HG03025 (cell line): ENCODE measurements at regions not wholly inside any gene's neighbourhood (a gene's known extent, or its start where the extent isn't known, plus 50 kb on each side); places are given as distances from the start of the nearest gene placed in this dataset.

Experiments
- ATAC-seq: cut with Tn5 transposase; IDR thresholded peaks from one replicate; pipeline ENCODE4 v1.9.1; 2021; ENCODE audit warnings: mild to moderate bottlenecking, moderate library complexity; ENCODE audit not compliant: unreplicated experiment, low FRiP score

- no peak for ATAC-seq
Measured at GRCh38 chr1:214918745-214919144, 163.8 kb upstream of the KCNK2 start.

DNA sequence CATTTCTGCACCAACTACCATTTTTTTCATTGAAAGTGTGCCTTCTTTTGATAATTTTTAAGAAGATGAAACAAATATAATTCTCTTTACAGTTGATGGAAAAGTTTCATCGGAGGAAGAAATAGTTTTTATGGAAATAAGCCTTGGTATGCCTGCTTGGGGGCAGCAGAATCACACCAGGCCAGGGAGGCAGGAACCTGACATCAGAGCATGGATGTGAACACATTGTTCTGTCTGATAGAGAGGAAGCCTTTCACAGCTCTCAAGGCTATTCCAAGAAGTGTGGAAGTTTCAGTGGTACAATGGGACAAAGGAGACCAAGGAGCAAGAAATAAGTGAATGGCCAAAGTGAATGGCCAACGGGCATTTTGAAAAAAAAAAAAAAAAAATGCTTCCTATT is 162.2 kb upstream of the KCNK2 start:
- no peak for ATAC-seq

- ATAC-seq, result peak; percentile 49
Measured at GRCh38 chr1:214923278-214923915, 159.1 kb upstream of the KCNK2 start.

DNA sequence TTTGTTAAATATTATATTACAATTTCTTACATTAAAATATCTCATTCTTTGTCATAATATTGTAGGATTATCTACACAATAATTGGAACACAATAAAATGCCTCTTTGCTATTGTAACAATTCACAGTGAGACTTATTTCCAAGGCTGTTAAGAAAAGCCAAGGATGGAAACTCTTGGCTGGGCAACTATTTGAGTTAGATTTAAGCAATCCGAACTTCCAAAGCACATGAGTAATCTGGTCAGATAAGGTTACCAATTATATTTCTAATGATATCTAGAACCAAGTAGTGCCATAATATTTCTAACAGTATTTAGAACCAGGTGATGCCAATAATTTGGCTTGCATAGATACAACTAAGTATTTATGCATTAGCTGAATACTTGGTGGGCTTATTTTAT is 154.7 kb upstream of the KCNK2 start:
- no peak for ATAC-seq

GRCh38 chr1:214928574-214928973 is 154.0 kb upstream of the KCNK2 start:
- ATAC-seq, result no peak

DNA sequence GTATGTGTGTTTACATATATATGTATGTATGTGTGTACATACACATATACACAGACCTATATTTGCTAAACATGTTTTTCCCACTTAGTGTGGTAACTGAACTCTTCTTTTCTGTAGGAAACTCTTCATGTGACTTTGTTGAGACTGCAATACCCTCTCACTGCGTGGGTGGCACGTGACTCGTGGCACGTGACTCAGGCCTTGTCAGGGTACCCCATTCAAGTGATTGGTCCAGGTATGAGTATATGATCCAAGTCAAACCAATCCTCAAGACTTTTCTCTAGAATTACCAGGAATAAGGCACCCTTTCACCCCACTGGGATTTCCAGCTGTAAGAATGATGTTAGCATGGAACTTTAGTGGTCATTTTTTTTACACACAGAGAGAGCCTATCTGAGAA is 149.2 kb upstream of the KCNK2 start:
- ATAC-seq, result no peak

DNA sequence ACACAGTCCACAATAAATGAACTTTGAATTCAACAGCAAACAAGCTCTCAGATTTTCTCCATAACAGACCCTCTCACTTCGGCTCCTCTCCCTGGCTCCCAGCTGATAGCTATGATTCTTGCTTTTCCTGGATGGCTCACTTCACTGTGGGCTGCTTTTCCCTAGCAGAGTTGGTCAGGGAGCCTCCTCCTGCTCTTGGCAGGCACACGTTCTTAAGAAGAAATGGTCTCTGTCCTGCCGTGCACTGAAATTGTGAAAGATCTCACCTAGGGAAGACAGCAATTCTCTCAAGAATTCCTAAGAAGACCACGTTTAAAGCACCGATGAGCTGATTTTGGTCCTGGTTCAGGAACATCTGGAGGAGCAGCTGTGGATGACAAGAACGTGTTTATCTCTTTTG is 148.5 kb upstream of the KCNK2 start:
- no peak for ATAC-seq

GRCh38 chr1:214935258-214935657 is 147.3 kb upstream of the KCNK2 start:
- ATAC-seq, result no peak

DNA sequence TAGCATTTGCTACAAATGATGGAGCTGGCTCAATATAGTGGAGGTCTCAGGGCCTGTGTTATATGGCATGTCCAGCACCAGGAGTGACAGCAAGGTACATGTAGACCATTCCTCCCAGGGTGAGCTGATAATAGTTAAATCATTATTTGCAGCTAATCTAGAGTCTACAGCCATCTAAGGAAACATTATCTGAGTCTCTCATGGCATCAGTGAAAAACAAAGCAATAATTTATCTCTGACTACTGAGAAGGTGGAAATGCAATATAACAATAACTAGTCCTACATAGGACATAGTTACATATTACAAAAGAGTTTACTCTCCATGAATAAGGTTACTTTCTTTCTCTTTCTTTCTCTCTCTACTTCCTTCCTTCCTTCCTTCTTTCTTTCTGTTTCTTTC is 143.4 kb upstream of the KCNK2 start:
- no peak for ATAC-seq

DNA sequence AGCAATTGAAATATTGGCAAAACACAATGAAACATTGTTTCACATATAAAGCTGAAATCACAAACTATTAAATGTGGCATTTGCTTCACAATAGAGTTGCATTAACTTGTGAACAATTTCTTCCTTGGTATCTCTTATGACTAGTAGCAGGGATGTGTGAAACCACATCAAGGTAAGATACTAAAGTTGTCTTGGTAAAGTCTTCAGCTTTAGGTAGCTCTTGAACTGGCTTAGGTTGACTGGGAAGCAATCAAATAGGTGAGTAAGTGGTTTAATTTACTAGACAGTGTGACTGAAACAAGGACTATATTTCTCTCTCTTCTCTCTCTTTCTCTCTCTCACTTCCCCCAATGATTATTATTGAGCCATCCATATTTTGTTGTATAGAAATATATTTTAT is 141.5 kb upstream of the KCNK2 start:
- ATAC-seq, result no peak

DNA sequence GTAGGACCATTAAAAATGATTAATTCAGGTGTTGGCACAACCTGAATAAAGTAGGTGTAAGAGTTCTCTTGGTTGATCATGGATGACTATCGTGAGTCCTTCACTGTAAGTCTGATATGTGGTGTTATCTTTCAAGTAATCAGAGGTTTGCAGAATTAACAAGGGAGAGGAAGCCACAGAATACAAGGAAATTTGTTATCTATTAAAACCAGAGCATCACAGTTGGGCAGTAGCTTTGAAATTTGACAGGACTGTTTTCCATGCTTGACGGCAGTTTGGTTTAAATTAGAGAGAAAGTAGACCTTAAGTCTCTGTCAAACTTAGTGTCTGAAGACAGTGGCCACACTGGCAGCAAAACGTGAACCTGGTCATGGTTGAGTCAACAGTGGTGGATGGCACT is 139.5 kb upstream of the KCNK2 start:
- no peak for ATAC-seq

DNA sequence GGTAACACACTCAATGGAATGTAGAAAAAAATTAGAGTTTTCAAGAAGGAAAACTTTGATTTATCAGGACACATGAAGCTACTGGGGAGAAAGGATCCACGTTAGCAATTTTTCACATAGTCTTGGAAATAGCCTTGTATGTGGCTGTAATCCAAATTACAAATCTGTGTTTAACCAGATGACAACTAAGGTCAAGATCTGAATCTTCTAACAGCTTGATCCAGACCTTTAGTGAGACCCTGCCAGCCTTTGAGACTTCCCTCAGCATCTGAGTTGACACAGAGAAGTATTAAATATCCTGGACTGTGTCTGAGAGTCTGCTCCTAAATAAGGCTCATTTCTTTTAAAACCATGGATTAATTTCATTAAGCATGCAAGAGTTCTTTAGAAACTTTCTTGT is 135.9 kb upstream of the KCNK2 start:
- no peak for ATAC-seq

- no peak for ATAC-seq
Measured at GRCh38 chr1:214952648-214953047, 129.9 kb upstream of the KCNK2 start.

DNA sequence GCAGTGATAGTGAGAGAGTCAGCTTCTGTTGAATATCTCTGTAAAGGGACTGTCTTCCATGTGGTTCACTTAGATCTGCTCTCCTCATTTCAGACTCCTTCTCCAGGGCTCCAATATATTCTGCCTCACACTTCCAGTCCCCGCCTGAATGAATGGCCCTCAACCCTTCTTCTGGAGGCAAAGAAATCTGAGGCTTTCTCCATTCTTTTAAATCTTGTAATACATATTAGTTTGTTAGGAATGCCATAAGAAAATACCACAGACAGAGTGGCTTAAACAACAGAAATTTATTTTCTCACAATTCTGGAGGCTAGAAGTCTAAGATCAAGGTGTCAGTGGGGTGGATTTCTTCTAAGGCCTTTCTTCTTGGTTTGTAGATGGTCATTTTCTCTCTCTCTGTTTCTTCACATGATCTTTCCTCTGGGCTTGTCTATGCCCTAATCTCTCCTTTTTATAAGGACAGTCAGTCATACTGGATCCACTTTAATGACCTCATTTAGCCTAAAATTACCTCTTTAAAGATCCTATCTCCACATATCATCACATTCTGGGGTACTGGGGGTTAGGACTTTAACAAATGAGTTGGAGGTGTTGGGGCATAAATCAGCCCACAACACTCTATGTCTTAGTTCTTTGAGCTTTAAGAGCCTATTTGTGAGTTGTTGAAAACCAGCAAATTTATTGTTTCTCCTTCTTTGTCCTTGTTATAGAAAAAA is 128.5 kb upstream of the KCNK2 start:
- ATAC-seq, result no peak

- no peak for ATAC-seq
Measured at GRCh38 chr1:214954617-214954949, 128.0 kb upstream of the KCNK2 start.

DNA sequence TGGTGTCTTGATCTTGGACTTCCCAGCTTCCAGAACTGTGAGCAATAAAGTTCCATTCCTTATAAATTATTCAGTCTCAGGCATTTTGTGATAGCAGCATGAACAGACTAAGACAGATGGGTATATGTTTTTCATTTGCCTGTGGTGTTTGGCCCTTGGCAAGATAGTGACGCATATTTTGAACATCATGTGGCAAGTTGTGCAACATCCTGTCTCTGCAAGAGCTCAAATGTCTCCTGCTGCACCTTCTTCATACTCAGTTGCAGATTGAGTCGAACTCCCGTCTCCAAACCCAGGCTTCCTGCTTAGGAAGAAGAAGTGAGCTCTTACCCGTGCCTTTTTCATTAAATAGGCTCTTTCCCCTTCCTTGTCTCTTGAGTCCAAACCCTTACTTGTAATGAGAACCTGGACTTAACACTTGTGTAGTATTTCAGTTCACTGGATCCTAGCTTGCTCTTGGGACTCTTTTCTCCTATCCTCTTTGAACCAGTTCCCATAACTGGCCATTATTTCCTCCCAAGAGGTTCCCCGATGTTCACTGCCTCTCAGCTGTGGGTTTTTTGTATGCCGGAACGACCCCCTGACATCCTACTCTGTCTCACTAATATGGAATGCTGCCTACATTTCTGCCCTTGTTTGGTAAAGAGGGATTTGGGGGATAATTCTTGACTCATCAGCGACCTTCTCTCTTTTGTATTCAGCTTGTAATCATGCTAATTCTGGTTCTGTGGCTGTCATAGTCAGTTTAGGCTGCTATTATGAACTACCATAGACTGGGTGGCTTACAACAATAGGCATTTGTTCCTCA is 125.0 kb upstream of the KCNK2 start:
- no peak for ATAC-seq

DNA sequence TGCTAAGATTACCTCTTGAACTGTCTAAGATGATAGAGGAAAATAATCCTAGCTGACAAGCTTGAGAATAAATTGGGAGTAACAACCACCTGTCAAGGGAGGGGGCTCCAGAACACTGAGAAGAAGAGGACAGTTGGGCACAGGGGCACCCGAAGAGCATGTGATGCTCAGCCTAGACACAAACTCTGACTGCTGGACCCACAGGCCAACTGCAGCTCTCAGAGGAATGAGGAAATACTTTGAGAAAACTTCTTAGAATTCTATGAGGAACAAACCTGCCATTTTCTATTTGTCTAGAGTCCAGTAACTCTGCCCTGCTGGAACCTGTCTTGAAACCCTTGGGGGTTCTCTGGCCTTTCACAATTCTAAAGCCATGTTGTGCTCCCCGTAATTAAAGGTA is 124.1 kb upstream of the KCNK2 start:
- no peak for ATAC-seq

DNA sequence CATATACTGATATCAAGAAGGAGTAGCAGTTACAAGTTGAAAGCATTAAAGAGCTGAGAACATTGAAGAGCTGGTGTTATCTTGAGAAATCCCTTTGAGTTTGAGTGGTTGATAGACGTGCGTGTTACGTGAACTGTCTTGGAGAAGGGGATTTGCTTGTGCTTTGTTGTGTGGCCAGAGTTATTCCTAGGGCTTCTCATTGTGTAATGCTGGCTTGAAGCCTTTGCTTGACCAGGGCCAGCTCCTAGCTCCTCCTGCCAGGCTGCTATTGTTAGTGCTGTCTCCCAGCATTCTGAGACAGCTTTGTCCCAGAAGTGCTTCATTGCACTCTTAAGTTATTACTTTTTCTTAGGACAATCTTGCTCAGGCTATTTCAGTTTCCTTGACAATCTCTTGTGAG is 116.2 kb upstream of the KCNK2 start:
- ATAC-seq, result no peak

- ATAC-seq, result no peak
Measured at GRCh38 chr1:214967865-214968575, 114.5 kb upstream of the KCNK2 start.

DNA sequence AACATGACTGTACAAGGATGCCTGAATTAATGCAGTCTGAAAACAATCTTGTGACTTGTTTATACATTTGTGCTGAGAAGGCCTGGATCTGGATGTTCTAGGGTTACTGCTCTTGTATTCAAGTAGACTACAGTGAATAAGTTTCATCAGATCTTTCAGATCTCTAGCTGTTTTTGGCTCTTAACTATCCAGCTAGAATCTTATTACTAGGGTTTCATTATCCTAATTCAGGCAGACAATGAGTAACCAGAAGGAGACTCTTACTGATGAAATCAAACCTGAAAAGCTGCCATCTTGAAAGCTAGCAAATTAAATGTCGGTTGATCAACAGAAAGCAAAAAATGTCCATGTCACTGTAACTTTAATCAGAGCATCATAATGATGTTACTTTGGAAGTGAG is 112.5 kb upstream of the KCNK2 start:
- no peak for ATAC-seq

- ATAC-seq, result no peak
Measured at GRCh38 chr1:214971071-214971470, 111.5 kb upstream of the KCNK2 start.
